8988T (cell line): ENCODE measurements at regions not wholly inside any gene's neighbourhood (a gene's known extent, or its start where the extent isn't known, plus 50 kb on each side); places are given as distances from the start of the nearest gene placed in this dataset.
"Not testable (repeated sequence)": the region's sequence is repeated elsewhere in the genome, so short reads cannot be mapped to it uniquely, and the experiment has no call there.

Experiments used
- DNase-seq: peaks from one replicate; pipeline ENCODE4 v3.0.0; 2011

GRCh38 chr1:193437785-193438184, 251.4 kb upstream of the B3GALT2 start:
- no peak for DNase-seq

GRCh38 chr1:193437333-193437732, 250.9 kb upstream of the B3GALT2 start:
- not testable (repeated sequence) for DNase-seq

- DNase-seq = no peak
Observed at GRCh38 chr1:193435781-193436180, 249.4 kb upstream of the B3GALT2 start.

- no peak for DNase-seq
Observed at GRCh38 chr1:193434319-193434718, 247.9 kb upstream of the B3GALT2 start.

- no peak for DNase-seq
Observed at GRCh38 chr1:193433599-193433998, 247.2 kb upstream of the B3GALT2 start.

- DNase-seq = no peak
Observed at GRCh38 chr1:193432979-193433587, 246.7 kb upstream of the B3GALT2 start.

- DNase-seq = no peak
Observed at GRCh38 chr1:193431265-193431977, 245.0 kb upstream of the B3GALT2 start.

- DNase-seq = no peak
Observed at GRCh38 chr1:193427524-193427923, 241.1 kb upstream of the B3GALT2 start.

GRCh38 chr1:193426061-193426460, 239.6 kb upstream of the B3GALT2 start:
- no peak for DNase-seq

- no peak for DNase-seq
Observed at GRCh38 chr1:193421487-193421886, 235.1 kb upstream of the B3GALT2 start.

GRCh38 chr1:193419295-193419694, 232.9 kb upstream of the B3GALT2 start:
- DNase-seq = no peak

- no peak for DNase-seq
Observed at GRCh38 chr1:193418745-193419058, 232.3 kb upstream of the B3GALT2 start.

GRCh38 chr1:193417945-193418744, 231.7 kb upstream of the B3GALT2 start:
- DNase-seq = no peak

- DNase-seq = no peak
Observed at GRCh38 chr1:193417403-193417802, 231.0 kb upstream of the B3GALT2 start.

GRCh38 chr1:193416226-193417024, 230.0 kb upstream of the B3GALT2 start:
- DNase-seq = no peak

- no peak for DNase-seq
Observed at GRCh38 chr1:193415256-193415655, 228.8 kb upstream of the B3GALT2 start.

GRCh38 chr1:193413376-193413775, 227.0 kb upstream of the B3GALT2 start:
- no peak for DNase-seq

GRCh38 chr1:193412748-193413147, 226.3 kb upstream of the B3GALT2 start:
- no peak for DNase-seq

- DNase-seq = no peak
Observed at GRCh38 chr1:193411714-193412113, 225.3 kb upstream of the B3GALT2 start.

- DNase-seq = no peak
Observed at GRCh38 chr1:193411215-193411614, 224.8 kb upstream of the B3GALT2 start.

- no peak for DNase-seq
Observed at GRCh38 chr1:193408782-193409293, 222.4 kb upstream of the B3GALT2 start.

- DNase-seq = no peak
Observed at GRCh38 chr1:193406901-193407300, 220.5 kb upstream of the B3GALT2 start.

- no peak for DNase-seq
Observed at GRCh38 chr1:193404236-193404635, 217.8 kb upstream of the B3GALT2 start.
